ENCODE measurements at regions not wholly inside any gene's neighbourhood (a gene's known extent, or its start where the extent isn't known, plus 50 kb on each side); places are given as distances from the start of the nearest gene placed in this dataset.

DNA sequence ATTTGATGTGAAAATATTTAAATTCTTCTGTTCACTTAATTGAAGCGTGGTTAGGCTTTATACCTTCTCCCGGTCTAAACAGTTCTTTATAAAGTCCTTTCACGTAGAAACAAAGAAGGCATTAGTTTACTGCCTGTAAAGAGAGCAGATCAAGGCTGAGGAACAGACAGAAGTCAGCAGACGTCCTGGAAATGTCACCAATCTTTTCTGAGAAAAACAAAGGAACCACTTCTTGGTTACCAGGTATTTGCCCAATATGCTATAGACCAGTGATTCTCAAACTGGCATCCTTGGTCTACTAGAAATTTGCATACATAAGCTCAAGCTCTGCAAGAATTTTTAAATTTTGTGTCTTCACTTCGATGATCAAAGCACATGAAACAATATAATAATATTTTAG is 89.2 kb upstream of the STK17B start:
- TF ChIP-seq CTCF (IDR thresholded peaks at IDR 0.05; ENCODE audit: low read depth, low read length, poor library complexity, severe bottlenecking) (no peak), EZH2phosphoT487 (IDR thresholded peaks at IDR 0.05; ENCODE audit: borderline replicate concordance, low read length) (no peak)

Measured in DOHH2 (cell line).